Activated CD4-positive, CD25-positive, alpha-beta regulatory T cell treated with anti-CD3 and anti-CD28 coated beads, Interleukin-2, amount 50 U/mL, for 24 hours (primary cell): ENCODE measurements at regions not wholly inside any gene's neighbourhood (a gene's known extent, or its start where the extent isn't known, plus 50 kb on each side); places are given as distances from the start of the nearest gene placed in this dataset.
A peak's percentile ranks its signal among the peaks of the same experiment; 100 is the strongest.

ENCODE experiments used
- ATAC-seq, 2 donors: fragments of 150-1000 bp; cut with Tn5 transposase; one replicate each; pipeline ENCODE4 v1.10.0; 2021; ENCODE audit warnings: mild to moderate bottlenecking in 1 of 2, moderate library complexity in 1 of 2

DNA sequence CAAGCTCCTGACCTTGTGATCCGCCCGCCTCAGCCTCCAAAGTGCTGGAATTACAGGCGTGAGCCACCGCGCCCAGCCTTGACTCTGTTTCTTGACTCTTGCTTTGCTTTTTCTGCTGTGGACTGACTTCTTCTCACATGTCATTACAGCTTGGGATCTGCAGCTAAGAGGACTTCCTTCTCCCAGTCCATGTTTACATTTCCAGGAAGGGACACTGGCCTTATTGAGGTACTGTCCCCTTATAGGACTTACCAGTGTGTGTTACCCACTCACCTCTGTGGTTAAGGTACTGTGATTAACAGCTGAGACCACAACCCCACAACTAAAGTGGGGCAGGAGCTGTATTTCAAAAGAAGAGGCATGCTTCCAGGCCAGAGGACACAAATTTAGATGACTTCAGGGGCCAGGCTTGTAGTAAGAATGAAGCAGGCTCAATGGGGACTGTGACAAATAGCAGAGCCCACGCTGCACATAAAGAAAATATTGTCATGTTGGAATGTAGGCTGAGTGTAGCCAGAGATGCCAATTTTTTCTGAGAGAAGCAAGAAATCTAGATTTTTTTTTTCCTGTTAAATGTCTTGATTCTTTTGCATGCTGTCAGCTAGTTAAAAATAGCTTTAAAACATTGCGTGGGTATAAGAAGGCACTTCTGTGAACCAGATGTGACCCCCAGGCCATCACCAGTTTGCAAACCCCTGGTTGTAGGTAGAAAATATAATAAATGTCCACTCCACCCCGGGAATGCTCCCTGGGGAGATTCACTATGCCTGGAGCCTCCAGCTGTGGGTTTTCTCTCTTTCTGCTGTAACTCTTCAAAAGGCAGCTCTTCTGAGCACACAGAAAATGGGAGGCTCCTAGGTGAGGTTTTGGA is 75.0 kb downstream of the PTPDC1 start:
- ATAC-seq: no peak

DNA sequence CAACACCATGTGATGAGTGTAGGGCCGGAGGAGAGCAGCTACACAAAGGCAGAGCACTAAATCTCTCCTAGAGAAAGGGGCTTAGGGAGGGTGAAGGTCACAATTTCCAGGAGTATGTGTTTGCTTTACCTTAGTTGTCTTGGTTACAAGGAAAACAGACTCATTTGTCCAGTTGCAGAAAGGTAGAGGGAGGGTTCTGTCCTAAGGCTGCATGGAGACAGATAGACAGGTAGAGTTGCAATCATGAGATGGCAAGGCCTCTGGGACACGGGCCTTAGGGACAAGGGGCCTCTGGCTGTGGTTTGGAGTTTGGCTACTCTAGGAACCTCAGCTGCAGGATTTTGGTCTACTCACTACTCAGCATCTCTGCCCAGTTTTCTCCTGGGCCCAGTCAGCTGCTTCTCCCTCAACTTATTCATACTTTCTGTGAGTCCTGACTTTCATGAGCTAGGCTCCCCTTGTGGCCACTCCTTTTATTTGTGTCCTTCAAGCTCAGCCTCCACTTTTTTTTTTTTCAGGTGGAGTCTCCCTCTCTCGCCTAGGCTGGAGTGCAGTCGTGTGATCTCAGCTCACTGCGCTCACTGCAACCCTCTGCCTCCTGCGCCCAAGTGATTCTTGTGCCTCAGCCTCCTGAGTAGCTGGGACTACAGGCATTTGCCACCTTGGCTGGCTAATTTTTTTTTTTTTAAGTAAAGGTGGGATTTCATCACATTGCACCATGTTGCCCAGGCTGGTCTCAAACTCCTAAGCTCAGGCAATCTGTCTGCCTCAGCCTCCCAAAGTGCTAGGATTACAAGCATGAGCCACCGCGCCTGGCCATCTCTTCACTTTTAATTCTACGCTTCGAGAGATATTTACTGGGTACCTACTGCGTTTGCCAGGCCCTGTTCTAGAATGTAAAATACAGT is 76.6 kb downstream of the PTPDC1 start:
- ATAC-seq: no peak

- no peak for ATAC-seq
Observed at GRCh38 chr9:94161673-94162072, 77.4 kb downstream of the PTPDC1 start.

DNA sequence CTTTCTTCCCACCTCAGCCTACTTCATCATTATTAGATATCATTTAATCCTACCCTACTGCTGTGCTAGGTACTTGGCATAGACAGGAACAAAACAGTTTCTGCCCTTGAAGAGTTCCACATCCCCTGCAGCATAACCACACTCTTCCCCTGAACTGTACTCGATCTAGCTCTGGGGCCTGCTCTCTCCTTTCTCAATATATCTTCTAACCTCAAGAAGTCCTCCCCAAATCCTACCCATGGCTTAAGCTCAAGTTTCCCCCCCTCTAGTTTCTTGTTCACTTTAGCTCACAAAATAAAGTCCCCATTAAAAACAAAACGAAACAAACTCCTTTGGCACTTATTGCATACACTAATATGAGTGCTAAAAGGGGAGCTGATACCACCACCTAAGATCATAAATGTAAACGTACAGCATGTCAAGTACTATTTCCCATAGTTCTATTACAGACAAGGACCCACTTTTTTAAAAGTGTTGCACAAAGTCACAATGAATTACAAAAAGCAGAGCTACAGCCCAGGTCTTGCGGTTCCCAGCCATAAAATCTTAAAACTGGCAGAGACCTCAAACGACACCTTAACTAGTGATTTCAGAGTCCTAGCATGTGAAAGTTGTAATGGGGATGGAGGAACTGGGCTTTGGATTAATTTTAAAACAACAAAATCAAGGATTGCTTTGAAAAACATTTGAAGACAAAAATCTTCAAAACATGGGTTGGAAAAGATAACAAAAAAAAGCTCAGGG is 80.7 kb downstream of the PTPDC1 start:
- ATAC-seq: no peak

- peak; percentile 93 for ATAC-seq
Observed at GRCh38 chr9:94165592-94166235, 81.5 kb downstream of the PTPDC1 start.

DNA sequence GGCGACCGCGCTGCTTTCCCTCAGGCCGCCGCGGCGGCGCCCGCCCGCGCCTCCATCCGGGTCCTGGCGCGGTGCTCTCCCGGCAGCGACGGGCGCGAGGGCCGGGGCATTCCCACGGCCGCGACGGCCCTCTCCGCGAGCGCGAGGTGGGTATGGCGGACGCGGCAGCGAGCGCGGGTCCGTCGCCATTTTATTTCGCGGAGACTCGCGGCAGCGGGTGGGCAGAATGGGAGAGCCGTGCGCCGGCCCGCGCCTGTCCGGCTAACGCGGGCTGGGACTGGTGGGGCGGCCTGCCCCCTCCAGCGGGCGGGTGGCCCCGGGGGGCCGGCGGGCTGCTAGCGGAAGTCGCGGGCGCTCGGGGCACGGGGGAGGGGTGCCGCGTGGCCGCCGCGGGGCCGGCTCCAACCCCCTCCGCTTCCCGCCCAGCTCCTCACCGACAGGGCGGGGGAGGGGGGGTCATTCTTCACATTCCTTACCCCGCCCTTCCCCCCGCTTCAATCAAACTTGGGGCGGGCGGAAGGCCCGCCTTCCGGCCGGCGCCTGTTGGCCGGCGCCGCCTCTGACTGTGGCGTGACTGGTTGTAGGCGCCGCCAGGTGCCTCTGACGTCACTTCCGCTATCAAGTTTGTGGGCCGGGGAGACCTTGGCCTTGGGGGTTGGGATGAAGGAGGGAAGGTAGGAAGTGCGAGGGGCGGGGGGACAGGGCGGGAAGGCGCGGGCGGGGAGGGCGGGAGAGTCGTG is 82.1 kb downstream of the PTPDC1 start:
- peak; percentile 53 to 64 for ATAC-seq

- ATAC-seq: no peak
Observed at GRCh38 chr9:94166976-94167346, 82.7 kb downstream of the PTPDC1 start.

DNA sequence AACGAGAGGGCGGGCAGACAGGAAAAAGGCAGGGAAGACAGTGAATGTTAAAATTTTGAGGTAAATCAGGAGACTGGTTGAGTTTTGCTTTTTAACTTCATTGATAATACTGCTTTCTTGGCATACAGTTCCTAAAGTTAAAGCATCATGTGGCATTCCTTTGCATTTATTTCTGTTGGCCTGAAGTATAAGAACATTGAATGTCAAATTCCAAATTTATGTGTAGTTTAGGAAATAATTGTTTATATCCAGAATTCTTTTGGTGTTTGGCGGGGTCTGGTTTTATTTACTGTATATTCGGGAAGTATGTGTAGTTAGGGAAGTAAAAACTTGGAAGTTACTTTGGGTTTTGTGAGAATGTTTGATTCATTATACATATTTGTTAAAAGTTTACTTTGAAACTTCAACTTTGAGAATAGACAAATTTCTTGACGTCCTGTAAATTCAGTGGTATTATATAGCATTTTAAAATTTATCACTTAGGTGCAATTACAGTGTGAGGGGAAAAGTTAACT is 83.2 kb downstream of the PTPDC1 start:
- no peak for ATAC-seq

GRCh38 chr9:94168203-94169000 is 84.1 kb downstream of the PTPDC1 start:
- no peak for ATAC-seq

GRCh38 chr9:94169968-94170367 is 85.7 kb downstream of the PTPDC1 start:
- ATAC-seq: no peak

DNA sequence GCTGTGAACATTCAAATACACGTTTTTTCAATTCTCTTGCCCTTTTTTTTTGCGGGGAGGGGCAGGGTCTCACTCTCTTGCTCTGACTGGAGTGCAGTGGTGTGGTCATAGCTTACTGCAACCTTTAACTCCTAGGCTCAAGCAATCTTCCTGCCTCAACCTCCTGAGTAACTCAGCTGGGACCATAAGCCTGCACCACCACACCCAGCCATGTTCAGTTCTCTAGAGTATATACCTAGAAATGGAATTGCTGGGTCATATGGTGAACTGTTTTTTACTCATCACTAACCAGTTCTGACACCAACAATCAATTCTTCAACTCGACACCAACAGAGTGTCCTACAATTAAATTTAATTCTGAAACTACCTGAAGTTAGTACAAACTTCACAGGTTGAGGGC is 85.5 kb upstream of the ZNF169 start:
- peak; percentile 88 to 91 for ATAC-seq

GRCh38 chr9:94174164-94174563 is 84.9 kb upstream of the ZNF169 start:
- ATAC-seq: no peak

DNA sequence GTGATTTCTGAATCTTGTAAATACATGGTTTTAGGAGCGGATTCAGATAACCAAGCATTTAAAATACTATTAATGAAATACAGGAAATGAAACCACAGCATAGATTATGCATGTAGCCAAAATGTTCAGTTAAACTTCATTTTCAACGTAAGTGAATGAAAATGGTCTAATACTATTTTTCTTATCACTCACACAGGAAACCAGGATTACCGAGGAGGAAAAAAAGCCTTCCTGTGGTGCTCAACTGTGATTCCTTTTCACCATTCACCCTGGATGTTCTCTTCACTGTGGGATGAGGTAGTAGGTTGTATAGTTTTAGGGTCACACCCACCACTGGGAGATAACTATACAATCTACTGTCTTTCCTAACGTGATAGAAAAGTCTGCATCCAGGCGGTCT is 83.4 kb upstream of the ZNF169 start:
- ATAC-seq: no peak

GRCh38 chr9:94176608-94177007 is 82.5 kb upstream of the ZNF169 start:
- no peak for ATAC-seq

GRCh38 chr9:94178927-94179326 is 80.2 kb upstream of the ZNF169 start:
- ATAC-seq: peak; percentile 65 to 74

GRCh38 chr9:94181408-94182181 is 77.5 kb upstream of the ZNF169 start:
- no peak for ATAC-seq

- ATAC-seq: no peak
Observed at GRCh38 chr9:94182532-94182931, 76.6 kb upstream of the ZNF169 start.

DNA sequence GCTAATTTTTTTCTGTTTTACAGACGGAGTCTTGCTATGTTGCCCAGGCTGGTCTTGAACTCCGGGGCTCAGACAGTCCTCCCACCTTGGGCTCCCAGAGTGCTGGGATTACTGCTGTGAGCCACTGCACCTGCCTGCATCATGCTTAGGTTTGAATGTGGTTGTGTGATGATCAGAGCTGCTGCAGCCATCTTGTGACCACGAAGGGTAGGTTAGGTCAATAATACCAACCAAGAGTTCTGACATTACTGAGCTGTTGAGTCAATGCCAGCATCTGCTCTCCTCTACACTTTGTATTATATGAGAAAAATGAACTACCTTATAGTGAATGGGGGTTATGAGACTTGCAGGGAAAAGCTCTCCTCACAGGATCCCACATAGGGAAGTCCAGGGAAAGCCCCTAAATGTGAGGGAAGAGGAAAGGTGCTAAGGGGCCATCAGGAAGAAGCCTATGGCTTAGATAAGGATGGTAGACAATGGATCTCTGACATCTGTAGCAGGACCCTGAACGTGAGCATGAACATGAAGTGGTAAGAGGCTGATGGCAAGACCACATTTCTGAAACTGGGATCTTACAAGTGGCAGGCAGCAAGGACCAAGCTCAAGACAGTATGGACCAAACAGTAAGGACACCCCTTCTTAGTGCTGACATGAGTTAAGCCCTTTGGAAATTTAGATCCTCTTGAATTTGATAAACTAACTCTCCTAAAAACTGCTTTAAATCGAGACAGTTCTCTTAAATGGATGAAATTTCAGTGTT is 75.7 kb upstream of the ZNF169 start:
- peak in 1 of 2 donors; percentile 33 for ATAC-seq

- ATAC-seq: no peak
Observed at GRCh38 chr9:94188246-94188645, 70.9 kb upstream of the ZNF169 start.
